ENCODE measurements at regions not wholly inside any gene's neighbourhood (a gene's known extent, or its start where the extent isn't known, plus 50 kb on each side); places are given as distances from the start of the nearest gene placed in this dataset.

DNA sequence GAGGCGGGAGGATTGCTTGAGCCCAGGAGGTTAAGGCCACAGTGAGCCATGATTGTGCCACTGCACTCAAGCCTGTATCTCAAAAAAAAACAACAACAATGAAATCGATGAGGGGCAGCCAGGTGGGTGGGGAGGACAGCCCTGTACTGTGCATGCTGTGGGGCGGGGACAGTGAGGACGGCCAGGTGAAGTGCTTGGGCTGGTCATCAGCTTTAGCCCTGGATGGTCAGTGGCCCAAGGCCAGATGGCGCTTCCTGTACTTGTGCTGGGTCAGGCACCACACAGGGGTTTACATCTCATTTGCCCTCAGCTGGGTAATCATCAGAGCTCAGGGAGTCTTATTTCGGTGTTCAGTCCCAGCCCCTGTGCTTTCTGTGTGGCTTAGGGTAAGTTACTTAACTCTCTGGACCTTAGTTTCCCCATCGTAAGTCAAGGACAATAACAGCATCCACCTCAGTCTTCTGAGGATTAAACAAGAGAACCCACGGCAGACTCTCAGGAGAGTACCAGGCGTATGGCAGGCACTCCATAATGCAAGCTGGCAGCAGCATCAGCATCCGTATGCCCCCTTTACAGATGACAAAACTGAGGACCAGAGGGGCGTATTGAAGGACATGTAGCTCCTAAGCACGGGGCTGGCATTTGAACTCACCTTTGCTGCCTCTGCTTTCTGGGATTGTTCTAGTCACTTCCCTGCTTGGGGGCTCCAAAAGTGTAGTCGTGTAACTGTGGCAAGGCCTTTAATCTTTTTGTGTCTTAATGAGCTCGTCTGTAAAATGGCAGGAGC lies 71.9 kb downstream of the SLC25A47 start:
- no peak for DNase-seq (ENCODE audit: low spot score in 2 of 2)
- TF ChIP-seq, protein P1, sequence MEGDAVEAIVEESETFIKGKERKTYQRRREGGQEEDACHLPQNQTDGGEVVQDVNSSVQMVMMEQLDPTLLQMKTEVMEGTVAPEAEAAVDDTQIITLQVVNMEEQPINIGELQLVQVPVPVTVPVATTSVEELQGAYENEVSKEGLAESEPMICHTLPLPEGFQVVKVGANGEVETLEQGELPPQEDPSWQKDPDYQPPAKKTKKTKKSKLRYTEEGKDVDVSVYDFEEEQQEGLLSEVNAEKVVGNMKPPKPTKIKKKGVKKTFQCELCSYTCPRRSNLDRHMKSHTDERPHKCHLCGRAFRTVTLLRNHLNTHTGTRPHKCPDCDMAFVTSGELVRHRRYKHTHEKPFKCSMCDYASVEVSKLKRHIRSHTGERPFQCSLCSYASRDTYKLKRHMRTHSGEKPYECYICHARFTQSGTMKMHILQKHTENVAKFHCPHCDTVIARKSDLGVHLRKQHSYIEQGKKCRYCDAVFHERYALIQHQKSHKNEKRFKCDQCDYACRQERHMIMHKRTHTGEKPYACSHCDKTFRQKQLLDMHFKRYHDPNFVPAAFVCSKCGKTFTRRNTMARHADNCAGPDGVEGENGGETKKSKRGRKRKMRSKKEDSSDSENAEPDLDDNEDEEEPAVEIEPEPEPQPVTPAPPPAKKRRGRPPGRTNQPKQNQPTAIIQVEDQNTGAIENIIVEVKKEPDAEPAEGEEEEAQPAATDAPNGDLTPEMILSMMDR (IDR thresholded peaks at IDR 0.05) = no peak
- TF ChIP-seq POLR2A (IDR thresholded peaks at IDR 0.05) = no peak
- 91 to 96% methylated on average over 14 of the region's 14 CpGs for WGBS, 2 donors

DNA sequence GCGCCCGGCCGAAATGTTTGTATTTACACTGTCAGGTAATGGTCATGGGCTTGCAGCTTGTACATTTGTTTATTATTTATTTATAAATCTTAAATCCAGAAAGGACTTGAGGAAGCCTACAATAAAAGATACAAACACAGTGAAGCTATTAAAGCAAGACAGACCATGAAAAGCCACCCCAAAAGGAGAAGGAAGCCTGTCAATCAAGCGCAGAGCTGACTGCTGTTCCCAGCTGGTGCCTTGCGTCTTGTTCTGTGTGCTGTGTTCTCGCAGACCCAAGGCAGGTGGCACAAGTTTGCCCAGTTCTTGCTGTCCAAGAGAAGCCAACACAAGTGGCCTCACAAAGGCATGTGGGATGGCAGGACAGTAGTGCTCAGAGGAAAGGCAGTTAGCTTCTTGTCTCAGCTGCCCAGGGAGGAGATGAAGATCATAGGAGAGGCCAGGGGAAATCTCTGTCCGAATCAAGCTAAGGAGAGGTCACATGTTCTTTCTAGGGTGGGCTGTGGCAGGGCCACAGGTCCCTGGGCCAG lies 73.2 kb downstream of the SLC25A47 start:
- intact Hi-C loops (cut with DNase I; ENCODE audit: low total_unique reads) = no loop called here
- no peak overlapping the region for H3K4me3 ChIP-seq (ENCODE audit: low read depth, poor library complexity, severe bottlenecking)
- TF ChIP-seq, protein P1 (IDR thresholded peaks at IDR 0.05) = no peak
- no peak for TF ChIP-seq POLR2A (IDR thresholded peaks at IDR 0.05)
- DNase-seq (ENCODE audit: low spot score in 2 of 2) = no peak
- WGBS, 2 donors = 94 to 97% methylated on average over 7 of the region's 7 CpGs

More for the DNA sequence above, 71.9 kb downstream of the SLC25A47 start:
- intact Hi-C loops (cut with DNase I; ENCODE audit: low total_unique reads) = no loop called here
- no peak overlapping the region for H3K4me3 ChIP-seq (ENCODE audit: low read depth, poor library complexity, severe bottlenecking)

DNA sequence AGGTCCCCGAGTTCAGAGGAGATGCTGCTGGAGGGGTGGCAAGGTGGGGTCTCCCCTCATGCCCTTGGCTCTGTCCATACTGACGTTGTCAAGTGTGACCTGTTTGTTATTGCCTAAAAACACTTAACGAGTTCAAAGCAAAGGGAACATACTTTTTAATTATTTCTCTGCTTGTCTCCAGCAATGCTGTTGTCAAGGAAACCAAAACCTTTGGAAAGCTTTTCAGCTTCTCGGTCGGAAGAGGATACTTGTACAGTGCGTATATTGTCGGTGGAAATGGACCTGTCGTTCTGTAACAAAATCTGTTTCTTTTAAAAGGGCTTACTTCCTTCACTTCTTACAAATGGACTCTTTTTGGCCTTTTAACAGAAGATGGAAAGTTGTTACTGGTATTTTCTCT lies 73.9 kb downstream of the SLC25A47 start:
- WGBS, 2 donors = 91 to 93% methylated on average over 8 of the region's 8 CpGs
- intact Hi-C loops (cut with DNase I; ENCODE audit: low total_unique reads) = no loop called here

DNA sequence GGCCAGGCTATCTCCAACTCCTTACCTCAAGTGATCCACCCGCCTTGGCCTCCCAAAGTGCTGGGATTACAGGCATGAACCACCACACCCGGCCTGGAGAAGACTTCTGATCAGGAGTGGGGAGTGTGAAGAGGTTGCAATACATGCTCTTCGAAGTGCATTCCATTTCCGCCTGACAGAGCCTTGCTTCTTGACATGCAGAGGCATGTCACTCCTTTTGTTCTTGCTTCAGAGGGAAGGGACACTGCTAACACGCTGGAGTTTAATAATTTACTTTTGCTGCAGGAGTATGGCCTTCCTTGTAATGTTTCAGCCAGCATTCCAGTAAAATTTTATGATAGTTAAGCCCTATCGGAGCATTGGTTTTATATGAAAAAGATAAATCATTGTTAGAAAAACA lies 74.9 kb downstream of the SLC25A47 start:
- TF ChIP-seq POLR2A (IDR thresholded peaks at IDR 0.05) = no peak
- TF ChIP-seq, protein P1 (IDR thresholded peaks at IDR 0.05) = no peak
- 69 to 73% methylated on average over 6 of the region's 6 CpGs for WGBS, 2 donors
- intact Hi-C loops (cut with DNase I; ENCODE audit: low total_unique reads) = no loop called here

More for the DNA sequence above, 73.9 kb downstream of the SLC25A47 start:
- no peak overlapping the region for H3K4me3 ChIP-seq (ENCODE audit: low read depth, poor library complexity, severe bottlenecking)
- TF ChIP-seq, protein P1 (IDR thresholded peaks at IDR 0.05) = no peak
- TF ChIP-seq POLR2A (IDR thresholded peaks at IDR 0.05) = no peak
- no peak for DNase-seq (ENCODE audit: low spot score in 2 of 2)

DNA sequence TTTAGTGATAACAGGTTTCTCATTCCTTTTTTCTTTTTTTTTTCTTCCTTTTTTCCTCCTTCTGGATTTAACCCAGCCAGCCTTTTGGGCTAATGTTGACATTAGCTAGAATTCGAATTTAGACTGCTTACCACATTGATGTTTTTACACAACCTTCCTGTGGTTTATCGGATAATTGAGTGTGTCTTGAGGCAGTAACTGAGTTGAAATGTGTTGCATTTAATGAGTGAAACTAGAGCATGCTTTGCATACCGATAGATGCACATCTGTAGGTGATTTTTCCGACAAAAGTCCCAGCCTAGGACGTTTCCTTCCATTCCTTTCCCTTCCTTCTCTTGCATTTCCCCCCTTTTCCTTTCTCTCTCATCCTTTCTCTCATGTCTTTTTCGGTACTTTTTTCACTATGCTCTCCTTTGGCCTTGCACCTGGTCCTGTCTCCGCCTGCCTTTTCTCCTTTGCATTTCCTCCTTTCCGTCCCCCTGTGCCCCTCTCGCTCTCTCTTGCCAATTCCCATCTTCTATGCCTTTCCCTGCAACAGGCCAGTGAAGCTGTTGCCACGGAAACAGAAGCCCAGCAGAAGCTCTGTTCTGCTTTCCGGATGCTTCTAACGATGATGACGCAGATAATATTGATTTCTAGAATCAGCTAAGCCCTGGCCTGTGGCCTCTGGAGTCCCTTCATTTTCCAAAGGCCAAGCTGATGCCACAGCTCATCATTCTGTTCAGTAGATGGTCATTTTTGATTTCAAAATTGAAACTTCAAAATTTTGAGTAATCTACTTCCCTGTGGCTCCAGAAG lies 76.1 kb downstream of the SLC25A47 start:
- DNase-seq (ENCODE audit: low spot score in 2 of 2) = no peak
- 80 to 85% methylated on average over 13 of the region's 13 CpGs for WGBS, 2 donors
- no peak for TF ChIP-seq POLR2A (IDR thresholded peaks at IDR 0.05)
- TF ChIP-seq, protein P1 (IDR thresholded peaks at IDR 0.05) = no peak
- intact Hi-C loops (cut with DNase I; ENCODE audit: low total_unique reads) = no loop called here
- no peak overlapping the region for H3K4me3 ChIP-seq (ENCODE audit: low read depth, poor library complexity, severe bottlenecking)

More for the DNA sequence above, 74.9 kb downstream of the SLC25A47 start:
- no peak for DNase-seq (ENCODE audit: low spot score in 2 of 2)
- no peak overlapping the region for H3K4me3 ChIP-seq (ENCODE audit: low read depth, poor library complexity, severe bottlenecking)
